ENCODE measurements at regions not wholly inside any gene's neighbourhood (a gene's known extent, or its start where the extent isn't known, plus 50 kb on each side); places are given as distances from the start of the nearest gene placed in this dataset.

- Histone ChIP-seq H3K27me3 (no peaks in the 10 kb centered on the region), H3K9me3 (no peaks in the 10 kb centered on the region), H3K4me1 (peaks cover 18 to 36% of the 10 kb centered on the region in 2 donors), H3K36me3 (no peaks in the 10 kb centered on the region), H3K4me3 (no peak overlapping the region), H3K27ac (peak overlapping the region in 1 of 4 donors; percentile 80)
- TF ChIP-seq POLR2A (IDR thresholded peaks at IDR 0.05), result no peak
- TF ChIP-seq CTCF (IDR thresholded peaks at IDR 0.05 in 4 of 5, conservative IDR thresholded peaks at IDR 0.05 in 1 of 5), result no peak
- in situ Hi-C loops (cut with MboI; ENCODE audit: low sequenced_read_pairs in 4 of 4), result no loop called here
- no peak for DNase-seq
- ATAC-seq, result no peak
- intact Hi-C loops (cut with DNase I; ENCODE audit: low total_unique reads), result loop anchor here (10.0 kb wide), 1 partner anchor 491 kb away; no protein-coding TSS in a partner anchor
Measured at GRCh38 chr15:93483923-93484322, 394.9 kb upstream of the RGMA start.

- intact Hi-C loops (cut with DNase I; ENCODE audit: low total_unique reads), result loop anchor here (10.0 kb wide), 1 partner anchor 492 kb away; no protein-coding TSS in a partner anchor
- TF ChIP-seq CTCF (IDR thresholded peaks at IDR 0.05 in 4 of 5, conservative IDR thresholded peaks at IDR 0.05 in 1 of 5), result no peak
- no peak for TF ChIP-seq POLR2A (IDR thresholded peaks at IDR 0.05)
- DNase-seq, result no peak
- Histone ChIP-seq H3K4me3 (no peak overlapping the region), H3K4me1 (peaks cover 18 to 35% of the 10 kb centered on the region in 2 donors), H3K27ac (no peak overlapping the region), H3K36me3 (no peaks in the 10 kb centered on the region), H3K27me3 (no peaks in the 10 kb centered on the region), H3K9me3 (no peaks in the 10 kb centered on the region)
- ATAC-seq, result no peak
- in situ Hi-C loops (cut with MboI; ENCODE audit: low sequenced_read_pairs in 4 of 4), result no loop called here
Measured at GRCh38 chr15:93482731-93483130, 393.7 kb upstream of the RGMA start.

GRCh38 chr15:93479715-93480114 lies 390.7 kb upstream of the RGMA start:
- DNase-seq (peak; percentile 55 to 74), ATAC-seq (peak; percentile 51 to 61)
- Histone ChIP-seq H3K27ac (peak overlapping the region; percentile 10 to 58 (median 39)), H3K4me3 (no peak overlapping the region), H3K27me3 (no peaks in the 10 kb centered on the region), H3K36me3 (no peaks in the 10 kb centered on the region), H3K9me3 (no peaks in the 10 kb centered on the region), H3K4me1 (peaks cover 0 to 8% of the 10 kb centered on the region in 2 donors)
- intact Hi-C loops (cut with DNase I; ENCODE audit: low total_unique reads) (loop anchor here (10.0 kb wide), 1 partner anchor 495 kb away; no protein-coding TSS in a partner anchor), in situ Hi-C loops (cut with MboI; ENCODE audit: low sequenced_read_pairs in 4 of 4) (no loop called here)
- no peak for TF ChIP-seq CTCF (IDR thresholded peaks at IDR 0.05 in 4 of 5, conservative IDR thresholded peaks at IDR 0.05 in 1 of 5)

- intact Hi-C loops (cut with DNase I; ENCODE audit: low total_unique reads), result no loop called here
- in situ Hi-C loops (cut with MboI; ENCODE audit: low sequenced_read_pairs in 4 of 4), result no loop called here
- no peaks in the 10 kb centered on the region for H3K36me3 ChIP-seq
Measured at GRCh38 chr15:93478947-93479346, 389.9 kb upstream of the RGMA start.

More at GRCh38 chr15:93478947-93479346, 389.9 kb upstream of the RGMA start:
- DNase-seq (no peak), ATAC-seq (no peak)
- Histone ChIP-seq H3K9me3 (no peaks in the 10 kb centered on the region), H3K4me3 (no peak overlapping the region), H3K4me1 (peaks cover 0 to 7% of the 10 kb centered on the region in 2 donors), H3K27ac (peak overlapping the region in 1 of 4 donors; percentile 0), H3K27me3 (no peaks in the 10 kb centered on the region)
- TF ChIP-seq CTCF (IDR thresholded peaks at IDR 0.05 in 4 of 5, conservative IDR thresholded peaks at IDR 0.05 in 1 of 5) (no peak), POLR2A (IDR thresholded peaks at IDR 0.05) (no peak)

Measured in gastrocnemius medialis (tissue), 4 donors.